OCI-LY3 (cell line): ENCODE measurements at regions not wholly inside any gene's neighbourhood (a gene's known extent, or its start where the extent isn't known, plus 50 kb on each side); places are given as distances from the start of the nearest gene placed in this dataset.

Source experiments
- EZH2phosphoT487 ChIP-seq: fragments of 200-600 bp; shearing (Covaris generic); IDR thresholded peaks from 2 replicates; pipeline ENCODE4 v1.6.1; 2018; ENCODE audit warnings: antibody characterized with exemption, mixed run types, low read depth
- TF ChIP-seq, protein P1 (sequence below): fragments of 200-600, 300-600 bp; sonication (generic); IDR thresholded peaks from 2 replicates; pipeline ENCODE4 v1.5.1; 2014; ENCODE audit warnings: antibody characterized with exemption, low read length, low read depth

DNA sequence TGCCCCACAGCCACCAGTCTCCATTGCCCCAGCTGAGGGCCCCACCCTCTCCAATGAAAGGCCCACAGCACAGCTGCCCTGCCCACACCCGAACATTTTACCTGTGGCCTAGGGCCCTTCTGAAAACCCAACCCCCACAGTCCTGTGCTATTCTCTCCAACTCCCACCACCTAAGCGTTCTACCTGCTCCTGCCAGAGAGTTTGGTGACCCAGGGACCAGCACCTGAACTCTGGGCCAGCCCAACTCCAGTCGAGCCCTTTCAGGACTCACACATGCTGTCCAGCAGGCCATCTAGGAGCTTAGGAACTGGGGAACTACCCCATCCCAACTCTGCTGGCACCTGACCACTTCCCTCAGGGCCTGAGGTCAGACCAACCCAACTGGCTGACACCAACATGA is 562.3 kb downstream of the DNAH5 start:
- TF ChIP-seq, protein P1, sequence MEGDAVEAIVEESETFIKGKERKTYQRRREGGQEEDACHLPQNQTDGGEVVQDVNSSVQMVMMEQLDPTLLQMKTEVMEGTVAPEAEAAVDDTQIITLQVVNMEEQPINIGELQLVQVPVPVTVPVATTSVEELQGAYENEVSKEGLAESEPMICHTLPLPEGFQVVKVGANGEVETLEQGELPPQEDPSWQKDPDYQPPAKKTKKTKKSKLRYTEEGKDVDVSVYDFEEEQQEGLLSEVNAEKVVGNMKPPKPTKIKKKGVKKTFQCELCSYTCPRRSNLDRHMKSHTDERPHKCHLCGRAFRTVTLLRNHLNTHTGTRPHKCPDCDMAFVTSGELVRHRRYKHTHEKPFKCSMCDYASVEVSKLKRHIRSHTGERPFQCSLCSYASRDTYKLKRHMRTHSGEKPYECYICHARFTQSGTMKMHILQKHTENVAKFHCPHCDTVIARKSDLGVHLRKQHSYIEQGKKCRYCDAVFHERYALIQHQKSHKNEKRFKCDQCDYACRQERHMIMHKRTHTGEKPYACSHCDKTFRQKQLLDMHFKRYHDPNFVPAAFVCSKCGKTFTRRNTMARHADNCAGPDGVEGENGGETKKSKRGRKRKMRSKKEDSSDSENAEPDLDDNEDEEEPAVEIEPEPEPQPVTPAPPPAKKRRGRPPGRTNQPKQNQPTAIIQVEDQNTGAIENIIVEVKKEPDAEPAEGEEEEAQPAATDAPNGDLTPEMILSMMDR: no peak
- TF ChIP-seq EZH2phosphoT487: no peak
